ENCODE measurements at regions not wholly inside any gene's neighbourhood (a gene's known extent, or its start where the extent isn't known, plus 50 kb on each side); places are given as distances from the start of the nearest gene placed in this dataset.
"Not testable (repeated sequence)": the region's sequence is repeated elsewhere in the genome, so short reads cannot be mapped to it uniquely, and the experiment has no call there.

DNA sequence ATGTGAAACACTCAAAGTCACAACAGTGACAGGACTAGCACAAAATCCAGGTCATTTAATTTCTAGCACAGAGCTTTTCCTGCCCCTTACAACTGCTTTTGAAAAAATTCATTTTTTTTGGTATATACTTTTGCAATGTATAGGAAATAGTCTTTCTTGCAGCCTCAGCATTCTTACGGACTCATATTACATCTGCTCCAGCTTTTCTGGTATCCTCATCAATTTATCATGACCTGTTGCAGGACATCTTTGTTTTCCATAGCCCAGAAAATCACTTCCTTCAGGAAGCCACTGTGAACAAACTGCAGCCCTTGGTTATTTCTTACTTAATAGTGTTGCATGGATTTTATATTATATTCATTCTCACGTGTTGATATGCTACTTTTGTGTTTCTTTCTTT, 347.9 kb upstream of the MTPN start:
- DNase-seq (ENCODE audit: low spot score) = no peak

DNA sequence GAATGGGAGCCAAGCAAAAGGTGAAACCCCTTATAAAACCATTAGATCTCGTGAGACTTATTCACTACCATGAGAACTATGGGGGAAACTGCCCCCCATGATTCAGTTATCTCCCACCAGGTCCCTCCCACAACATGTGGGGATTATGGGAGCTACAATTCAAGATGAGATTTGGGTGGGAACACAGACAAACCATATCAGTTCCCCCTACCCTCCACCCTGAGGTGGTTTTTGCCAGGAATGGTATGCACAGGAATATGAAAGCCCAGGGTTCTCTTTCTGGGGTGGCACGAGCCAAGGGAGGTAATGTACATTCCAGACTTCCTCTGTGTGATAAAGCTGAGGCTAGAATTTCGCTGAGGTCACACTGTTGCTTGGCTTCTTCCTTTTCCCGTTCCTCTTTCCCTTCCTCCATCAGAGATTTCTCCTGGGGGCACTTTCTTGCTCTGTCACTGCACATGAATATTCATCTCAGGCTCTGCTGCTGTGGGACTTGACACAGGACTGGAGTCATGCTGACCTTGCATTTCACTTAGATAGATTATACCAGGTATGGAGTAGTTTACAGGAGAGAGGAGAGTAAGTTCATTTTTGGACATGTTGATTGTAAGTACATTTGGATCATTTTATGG, 347.0 kb upstream of the MTPN start:
- DNase-seq (ENCODE audit: low spot score) = no peak

DNA sequence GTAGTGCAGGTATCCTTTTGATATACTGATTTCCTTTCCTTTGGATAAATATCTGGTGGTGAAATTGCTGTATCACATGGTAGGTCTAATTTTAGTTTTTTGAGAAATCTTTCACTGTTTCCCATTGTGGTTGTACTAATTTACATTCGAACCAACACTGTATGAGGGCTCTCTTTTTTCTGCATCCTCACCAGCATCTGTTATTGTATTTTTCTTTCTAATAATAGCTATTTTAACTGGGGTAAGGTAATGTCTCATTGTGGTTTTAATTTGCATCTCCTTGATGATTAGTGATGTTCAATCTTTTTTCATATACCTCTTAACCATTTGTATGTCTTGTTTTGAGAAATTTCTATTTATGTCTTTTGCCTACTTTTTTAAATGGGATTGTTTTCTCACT, 335.4 kb upstream of the MTPN start:
- DNase-seq (ENCODE audit: low spot score) = no peak

DNA sequence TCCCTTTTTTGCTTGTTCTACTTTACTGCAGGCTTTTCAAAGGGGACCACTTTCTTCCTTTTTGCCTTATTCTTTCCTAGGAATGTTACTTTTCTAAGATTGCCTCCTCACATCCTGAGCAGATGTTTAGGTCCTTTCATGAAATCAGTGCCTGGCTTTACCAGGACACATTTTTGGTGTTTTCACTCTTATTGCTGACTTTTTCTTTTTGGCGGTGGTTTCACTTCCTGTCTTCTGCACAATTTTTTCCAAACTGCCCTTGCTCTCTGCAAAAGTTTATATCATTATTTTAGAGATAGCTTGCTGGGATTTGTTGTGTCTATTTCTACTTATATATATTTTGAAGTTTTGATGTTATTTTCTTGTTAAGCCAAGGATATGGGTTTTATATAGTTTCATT, 332.2 kb upstream of the MTPN start:
- no peak for DNase-seq (ENCODE audit: low spot score)

DNA sequence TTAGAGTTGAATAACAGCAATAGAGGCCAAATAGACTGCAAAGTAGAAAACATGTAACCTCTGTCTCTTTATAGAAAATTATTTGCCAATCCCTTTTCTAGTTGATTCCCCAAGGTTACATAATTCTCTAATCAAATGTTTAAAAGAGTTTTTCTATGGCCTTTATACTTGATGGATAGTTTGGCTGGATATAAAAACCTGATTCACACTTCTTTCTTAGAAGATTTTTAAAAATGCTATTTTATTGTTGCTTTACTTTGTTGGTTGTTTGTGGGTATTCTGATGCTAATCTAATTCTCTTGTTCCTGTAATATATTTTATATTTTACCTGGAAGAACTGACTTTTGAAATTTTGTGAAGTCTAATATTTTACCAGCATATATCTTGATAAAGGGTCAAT, 331.1 kb upstream of the MTPN start:
- no peak for DNase-seq (ENCODE audit: low spot score)

DNA sequence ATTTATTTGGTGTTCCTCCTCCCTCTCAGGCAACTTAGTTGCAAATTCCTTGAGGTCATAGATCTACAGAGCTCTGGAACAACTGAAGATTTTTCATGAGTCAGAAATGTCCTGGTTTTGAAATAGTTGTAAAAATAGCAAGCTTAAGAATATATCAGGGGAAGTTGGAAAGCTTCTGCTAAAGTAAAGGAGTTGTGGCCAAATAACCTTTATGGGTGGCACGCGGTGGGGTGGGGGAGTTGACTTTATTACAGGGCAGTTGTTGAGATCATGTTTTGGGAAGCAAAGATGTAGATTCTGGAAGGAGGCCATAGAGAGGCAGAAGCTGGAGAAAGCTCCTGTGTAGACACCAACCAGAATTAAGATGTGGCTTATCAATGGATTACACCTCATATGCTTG, 326.0 kb upstream of the MTPN start:
- DNase-seq (ENCODE audit: low spot score) = no peak

DNA sequence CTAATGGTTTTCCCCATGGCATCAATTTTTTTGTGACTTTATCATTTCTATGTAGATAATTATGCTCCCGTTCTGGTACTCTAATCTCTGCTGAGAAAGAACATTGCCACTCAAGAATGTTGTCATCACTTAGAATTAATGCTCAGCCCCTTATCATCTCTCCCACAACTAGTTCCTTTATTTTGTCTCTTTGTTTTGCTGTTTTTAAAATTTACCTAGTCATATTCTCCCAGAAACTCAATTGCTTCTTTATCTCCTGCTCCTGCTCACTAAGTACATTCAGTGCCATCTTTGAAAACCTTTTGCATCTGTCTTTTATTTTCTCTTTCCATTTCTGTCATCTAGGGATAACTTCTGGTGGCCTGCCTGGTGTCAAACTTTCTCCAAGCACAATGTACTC, 324.9 kb upstream of the MTPN start:
- DNase-seq (ENCODE audit: low spot score) = no peak

DNA sequence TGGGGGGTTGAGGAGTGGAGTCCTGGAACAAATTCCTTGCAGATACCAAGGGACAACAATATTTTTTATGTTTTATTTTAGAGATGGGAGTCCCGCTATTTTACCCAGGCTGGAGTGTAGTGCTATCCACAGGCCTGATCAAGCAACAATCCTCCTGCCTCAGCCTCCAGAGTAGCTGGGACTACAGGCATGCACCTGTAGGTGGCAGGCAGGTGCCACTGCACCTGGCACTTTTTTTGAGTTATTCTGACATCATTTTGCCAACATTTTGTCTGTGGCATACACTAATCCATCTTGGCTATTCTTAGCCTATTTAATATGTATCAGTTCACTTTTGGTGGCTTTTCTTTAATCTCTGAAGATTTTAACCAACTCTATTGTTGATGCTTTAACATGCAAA, 317.8 kb upstream of the MTPN start:
- no peak for DNase-seq (ENCODE audit: low spot score)

DNA sequence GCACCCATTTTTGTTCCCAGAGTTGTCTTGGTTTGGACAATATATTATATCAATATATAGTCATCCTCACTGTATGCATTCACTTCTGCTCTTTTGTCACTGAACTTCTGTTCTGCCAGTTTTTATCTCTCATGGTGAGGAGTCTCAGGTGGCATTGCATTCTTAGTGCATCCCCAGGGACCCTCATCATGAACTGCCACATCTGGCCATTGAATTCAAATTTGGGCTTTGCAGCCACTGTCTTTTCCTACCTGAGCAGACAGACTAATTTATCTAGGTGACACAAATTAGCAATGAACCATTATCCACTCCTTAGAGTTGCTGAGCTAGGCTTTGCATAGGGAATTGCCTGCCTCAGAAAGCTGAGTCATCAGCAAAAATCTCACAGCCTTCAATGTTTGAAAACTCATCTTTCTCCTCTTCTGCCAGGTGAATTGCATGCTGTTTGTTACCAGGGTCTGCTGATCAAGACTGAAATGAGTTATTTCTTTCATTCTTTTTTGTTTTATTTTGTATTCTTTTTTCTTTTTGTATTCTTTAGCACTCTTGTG, 316.8 kb upstream of the MTPN start:
- no peak for DNase-seq (ENCODE audit: low spot score)

DNA sequence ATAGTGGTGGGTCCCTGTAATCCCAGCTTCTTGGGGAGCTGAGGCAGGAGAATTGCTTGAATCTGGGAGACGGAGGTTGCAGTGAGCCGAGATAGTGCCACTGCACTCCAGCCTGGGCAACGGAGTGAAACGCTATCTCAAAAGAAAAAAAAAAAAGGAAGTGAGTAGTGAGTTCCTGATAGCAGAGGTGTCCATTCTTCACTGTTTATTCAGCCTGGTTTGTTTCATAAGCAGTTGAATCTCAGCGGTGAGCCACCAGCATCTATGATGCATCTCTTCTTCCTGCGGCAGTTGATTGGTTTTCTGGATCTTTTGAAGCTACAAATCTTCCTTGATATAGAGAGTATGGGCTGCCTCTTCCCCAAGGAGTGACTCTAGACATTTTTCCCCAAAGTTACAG, 316.1 kb upstream of the MTPN start:
- no peak for DNase-seq (ENCODE audit: low spot score)

DNA sequence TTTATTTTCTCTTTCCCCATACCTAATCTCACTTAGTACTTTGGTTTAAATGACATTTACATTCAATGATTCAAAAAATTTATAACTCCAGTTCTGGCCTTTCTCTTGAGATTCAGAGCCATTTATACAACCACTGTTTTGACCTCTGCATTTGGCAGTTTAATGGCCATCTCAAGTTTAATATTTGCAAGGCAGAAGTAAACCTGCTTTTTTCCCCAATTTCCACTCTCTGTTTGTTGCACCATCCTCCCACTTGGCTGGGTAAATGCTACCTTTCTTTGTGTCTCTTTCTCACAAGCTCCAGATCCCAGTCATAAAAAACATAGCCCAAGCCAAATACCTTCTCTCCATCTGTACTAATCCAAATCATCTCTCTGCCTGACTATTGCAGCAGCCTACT, 315.2 kb upstream of the MTPN start:
- DNase-seq (ENCODE audit: low spot score) = no peak

DNA sequence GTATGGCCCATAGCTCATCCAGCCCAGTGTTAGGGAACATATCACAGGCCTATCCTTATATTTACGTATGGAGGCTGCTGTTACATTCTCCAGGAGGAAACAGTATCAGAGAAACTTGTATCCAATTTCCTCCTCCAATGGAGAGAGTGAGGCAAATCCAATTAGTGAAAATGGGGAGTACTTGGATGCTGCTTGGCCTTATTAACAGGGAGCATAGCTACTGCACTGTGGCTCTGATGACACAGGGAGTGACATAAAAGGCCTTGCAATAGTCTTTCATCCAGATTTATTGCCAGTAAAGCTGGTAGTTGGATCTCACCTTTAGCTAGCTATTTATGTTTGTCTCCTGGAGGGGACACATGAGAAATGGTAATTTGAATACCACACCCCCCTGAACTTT, 313.2 kb upstream of the MTPN start:
- DNase-seq (ENCODE audit: low spot score) = no peak

DNA sequence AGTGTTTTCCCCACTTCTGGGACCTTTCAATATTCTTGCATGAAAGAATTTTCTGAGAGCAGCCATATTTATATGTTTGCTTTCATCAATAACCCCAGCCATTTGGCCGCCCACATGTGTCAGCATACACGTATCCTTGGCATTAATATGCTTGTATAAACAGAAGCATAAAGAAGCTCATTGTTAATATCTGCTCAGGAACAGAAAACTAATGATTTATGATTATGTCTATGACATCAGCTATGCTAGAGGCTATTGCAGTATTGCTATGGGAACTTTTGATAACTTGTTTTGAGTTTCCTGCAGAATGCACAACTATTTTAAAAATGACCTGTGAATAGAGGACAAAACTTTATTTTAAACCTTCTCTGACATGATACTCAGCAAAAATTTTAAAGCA, 300.9 kb upstream of the MTPN start:
- DNase-seq (ENCODE audit: low spot score) = no peak

DNA sequence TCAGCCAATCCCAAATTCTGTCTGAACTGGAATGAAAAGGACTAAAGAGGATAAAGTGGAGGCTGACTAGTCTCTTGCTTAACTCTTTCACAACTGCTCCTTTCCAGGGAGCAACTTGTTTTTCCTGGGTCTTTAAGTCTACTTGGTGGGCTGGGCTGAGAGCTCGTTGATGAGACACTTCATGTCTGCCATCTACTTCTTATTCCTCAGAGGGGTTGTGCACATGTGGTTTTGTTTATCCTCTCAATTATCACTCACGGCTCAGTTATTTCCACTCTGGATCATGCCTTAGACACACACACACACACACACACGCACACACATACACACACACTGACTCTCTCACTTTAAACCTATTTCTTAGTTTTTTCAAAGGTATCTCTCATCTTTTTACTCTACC, 298.6 kb upstream of the MTPN start:
- DNase-seq (ENCODE audit: low spot score) = no peak

DNA sequence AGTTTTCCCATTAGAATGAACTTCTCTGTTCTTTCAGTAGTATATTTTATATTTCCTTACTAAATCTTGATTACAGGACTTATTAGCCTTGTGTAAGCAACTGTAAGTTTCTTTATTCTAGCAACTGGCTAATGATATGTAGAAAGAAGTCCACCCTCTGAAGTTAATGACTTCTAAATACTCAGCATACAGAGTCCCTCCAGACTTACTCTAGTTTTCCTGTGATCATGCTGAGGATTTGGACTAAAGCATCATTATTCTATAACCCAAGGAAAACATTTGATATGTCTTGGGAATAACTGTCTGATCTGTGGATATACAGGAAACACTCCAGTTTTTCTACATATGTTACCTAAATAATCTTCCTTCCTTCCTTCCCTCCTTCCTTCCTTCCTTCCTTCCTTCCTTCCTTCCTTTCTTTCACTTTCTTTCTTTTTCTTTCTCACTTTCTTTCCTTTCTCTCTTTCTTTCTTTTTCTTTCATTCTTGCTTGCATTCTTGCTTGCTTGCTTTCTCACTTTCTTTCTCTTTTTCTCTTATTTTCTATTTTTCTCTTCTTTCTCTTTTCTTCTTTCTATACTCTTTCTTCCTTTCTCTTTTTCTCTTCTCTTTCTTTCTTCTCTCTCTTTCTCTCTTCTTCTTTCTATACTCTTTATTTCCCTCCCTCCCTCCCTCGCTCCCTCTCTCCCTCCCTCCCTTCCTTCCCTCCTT, 297.6 kb upstream of the MTPN start:
- DNase-seq (ENCODE audit: low spot score) = no peak

DNA sequence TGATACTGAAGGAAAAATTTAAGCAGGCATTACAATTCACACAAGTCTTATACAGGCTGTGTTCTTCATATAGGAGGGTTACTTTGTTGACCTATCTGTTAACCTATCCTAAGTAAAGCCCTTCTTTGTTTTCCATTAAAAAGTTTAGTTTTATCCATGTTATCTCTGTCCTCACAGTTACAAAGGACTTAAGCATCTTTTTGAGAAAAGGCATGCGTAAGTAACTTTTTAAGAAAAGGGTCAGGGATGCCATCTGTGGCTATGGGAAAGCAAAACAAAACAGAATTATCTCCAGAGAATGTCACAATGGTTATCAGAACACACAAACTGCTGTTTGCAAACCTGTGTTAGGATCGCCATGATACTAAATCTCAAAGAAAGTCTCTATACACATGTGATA, 295.8 kb upstream of the MTPN start:
- DNase-seq (ENCODE audit: low spot score) = no peak

DNA sequence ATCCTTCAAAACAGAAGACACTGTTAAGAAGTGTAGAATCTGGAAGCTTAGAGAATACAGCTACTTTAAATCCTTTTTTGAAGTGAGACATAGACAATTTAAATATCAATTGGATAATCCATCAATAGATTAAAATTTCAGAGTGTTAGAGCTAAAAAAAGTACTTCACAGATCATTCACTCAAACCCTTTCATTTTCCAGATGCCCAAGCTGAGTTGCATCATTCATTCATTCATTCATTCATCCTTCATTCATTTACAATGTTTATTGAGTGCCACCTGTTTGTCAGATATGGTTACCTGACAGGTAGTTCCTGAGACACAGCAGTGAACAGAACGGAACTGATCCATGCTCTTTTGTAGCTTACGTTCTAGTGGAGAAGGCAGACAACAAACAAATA, 290.7 kb upstream of the MTPN start:
- no peak for DNase-seq (ENCODE audit: low spot score)

DNA sequence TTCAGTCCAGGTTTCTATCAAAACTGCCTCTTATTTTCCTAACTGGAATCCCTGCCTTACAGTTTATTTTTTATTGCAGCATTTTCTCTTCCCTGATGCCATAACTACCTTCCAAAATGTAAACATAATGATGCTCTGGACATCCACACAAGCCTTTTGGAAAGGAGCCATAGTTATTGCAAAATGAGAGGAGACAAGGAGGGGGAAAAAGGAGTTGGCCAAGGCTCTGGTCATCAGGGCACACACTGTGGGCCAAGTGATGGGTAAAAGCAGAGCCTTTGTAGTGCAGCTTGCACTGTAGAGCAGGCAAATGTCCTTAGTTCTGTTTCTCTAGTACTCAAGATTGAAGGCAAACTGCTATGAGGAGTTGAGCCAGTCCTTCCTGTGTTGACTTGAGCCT, 289.3 kb upstream of the MTPN start:
- no peak for DNase-seq (ENCODE audit: low spot score)

DNA sequence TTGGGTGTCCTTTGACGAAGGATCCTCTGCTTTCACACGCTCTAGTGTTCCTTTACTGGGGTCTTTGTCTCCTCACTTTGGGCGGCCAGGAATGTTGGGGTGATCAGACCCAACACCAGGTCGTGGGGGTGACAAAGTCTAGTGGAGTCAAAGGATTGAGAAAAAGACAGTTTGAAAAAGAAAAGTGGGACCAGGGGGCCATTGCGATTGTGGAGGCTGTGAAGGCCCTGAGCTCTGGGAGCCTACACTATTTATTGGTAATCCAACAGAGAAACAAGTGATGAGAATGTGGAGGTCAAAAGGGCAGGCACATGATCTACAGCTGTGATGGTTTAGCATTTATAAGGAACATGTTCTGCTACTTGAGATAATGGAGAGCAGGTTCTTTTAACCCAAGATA, 287.1 kb upstream of the MTPN start:
- DNase-seq (ENCODE audit: low spot score) = not testable (repeated sequence)

DNA sequence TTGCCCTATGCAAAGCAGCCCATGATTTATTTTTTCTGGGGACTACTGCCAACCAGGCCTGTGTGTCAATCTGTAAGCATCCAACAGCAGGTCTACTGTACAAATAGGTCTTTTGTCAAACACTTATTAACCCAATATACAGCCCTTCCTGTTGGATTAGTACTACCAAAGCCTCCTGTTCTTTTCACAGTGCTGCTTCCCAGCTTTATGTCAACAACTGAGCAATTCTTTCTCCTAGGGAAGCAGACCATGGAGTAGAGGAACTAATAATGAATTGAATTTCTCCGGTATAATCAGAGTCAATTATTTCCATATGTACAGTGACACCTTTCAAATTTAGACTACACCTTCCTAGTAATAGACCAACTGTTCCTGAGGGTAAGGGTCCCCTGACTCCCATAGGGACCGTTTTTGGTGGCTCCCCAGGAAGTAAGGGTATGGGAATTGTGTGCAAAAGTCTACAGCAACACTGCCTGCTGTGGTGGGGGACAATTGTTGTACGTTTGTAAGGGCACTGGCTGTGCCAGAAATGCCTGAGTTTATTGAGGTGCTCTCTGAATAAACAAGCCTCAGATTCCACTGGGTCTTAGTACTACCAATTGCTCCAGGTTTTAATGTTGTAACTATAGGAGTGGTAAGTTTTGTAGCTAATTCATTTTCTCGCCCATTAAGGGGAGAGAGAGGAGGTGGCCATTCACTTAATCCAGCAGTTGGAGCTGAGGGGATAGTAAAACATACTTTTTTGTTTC, 286.1 kb upstream of the MTPN start:
- not testable (repeated sequence) for DNase-seq (ENCODE audit: low spot score)

DNA sequence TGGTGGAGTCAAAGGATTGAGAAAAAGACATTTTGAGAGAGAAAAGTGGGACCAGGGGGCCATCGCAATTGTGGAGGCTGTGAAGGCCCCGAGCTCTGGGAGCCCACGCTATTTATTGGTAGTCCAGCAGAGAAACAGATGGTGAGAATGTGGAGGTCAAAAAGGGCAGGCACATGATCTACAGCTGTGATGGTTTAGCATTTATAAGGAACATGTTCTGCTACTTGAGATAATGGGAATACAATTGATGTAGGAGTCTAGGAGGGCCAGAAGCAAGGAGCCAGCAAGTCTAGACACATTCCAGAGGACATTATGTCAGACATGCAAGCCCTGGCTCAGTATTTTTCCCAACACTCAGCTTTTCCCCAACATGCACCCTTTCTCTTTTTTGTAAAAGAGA, 283.4 kb upstream of the MTPN start:
- not testable (repeated sequence) for DNase-seq (ENCODE audit: low spot score)

DNA sequence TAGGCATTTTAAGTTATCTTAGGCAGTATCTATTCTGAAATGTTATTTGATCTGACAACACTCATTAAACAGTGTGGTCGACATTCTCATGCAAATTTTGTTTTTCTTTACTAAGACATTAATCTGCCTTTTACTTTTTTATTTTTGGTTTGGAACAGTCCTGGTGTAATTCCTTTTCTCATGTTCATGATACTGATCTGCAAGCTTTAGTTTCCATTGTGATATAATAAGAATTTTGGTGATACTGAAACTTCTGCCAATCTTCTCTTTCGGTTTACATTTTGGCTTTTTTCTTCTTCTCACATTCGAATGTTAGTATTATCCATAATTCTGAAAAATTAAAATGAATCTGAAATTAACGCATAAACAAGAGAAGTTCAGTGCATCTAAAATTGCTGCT, 281.9 kb upstream of the MTPN start:
- DNase-seq (ENCODE audit: low spot score) = no peak

DNA sequence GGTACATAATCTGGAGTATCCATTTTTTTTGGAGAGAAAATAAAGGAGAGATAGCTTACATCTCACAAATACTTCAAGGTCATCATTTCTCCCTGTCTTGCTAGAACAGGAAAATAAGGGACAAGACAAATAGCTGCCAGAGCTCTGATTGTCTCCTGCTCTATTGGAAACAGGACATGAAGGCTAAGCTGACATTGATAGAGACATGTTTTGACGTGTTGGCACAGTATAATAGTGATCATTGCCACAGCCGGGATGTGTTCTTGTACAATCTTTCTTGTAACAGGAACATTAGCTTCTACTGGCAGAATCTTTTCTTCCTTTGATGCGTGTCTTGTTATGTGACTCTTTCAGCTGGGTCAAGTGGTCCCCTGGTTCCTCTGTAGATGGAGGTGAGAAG, 279.3 kb upstream of the MTPN start:
- no peak for DNase-seq (ENCODE audit: low spot score)
